Trophoblast cell (in vitro differentiated cells and primary cell): ENCODE measurements at regions not wholly inside any gene's neighbourhood (a gene's known extent, or its start where the extent isn't known, plus 50 kb on each side); places are given as distances from the start of the nearest gene placed in this dataset.

Experiments used
- DNase-seq, 2 donors: peaks; one replicate each; pipeline ENCODE4 v3.0.0-alpha.2; 2016
- H2AFZ ChIP-seq: 2 replicates; pipeline ENCODE4 v1.6.1; 2013; ENCODE audit warnings: low read length, moderate library complexity, mild to moderate bottlenecking; ENCODE audit not compliant: insufficient read depth, poor library complexity
- H2AK5ac ChIP-seq: 2 replicates; pipeline ENCODE4 v1.6.1; 2013; ENCODE audit warnings: mild to moderate bottlenecking, low read length
- H2BK120ac ChIP-seq: 2 replicates; pipeline ENCODE4 v1.6.1; 2013; ENCODE audit warnings: low read length, mild to moderate bottlenecking, moderate library complexity; ENCODE audit not compliant: insufficient read depth, poor library complexity
- H2BK12ac ChIP-seq: 2 replicates; pipeline ENCODE4 v1.6.1; 2013; ENCODE audit warnings: mild to moderate bottlenecking, low read length, moderate library complexity
- H2BK5ac ChIP-seq: 2 replicates; pipeline ENCODE4 v1.6.1; 2013; ENCODE audit warnings: low read length, low read depth, moderate library complexity, mild to moderate bottlenecking; ENCODE audit not compliant: poor library complexity
- H3K14ac ChIP-seq: 2 replicates; pipeline ENCODE4 v1.6.1; 2013; ENCODE audit warnings: mild to moderate bottlenecking, low read length
- H3K18ac ChIP-seq: 2 replicates; pipeline ENCODE4 v1.6.1; 2013; ENCODE audit warnings: mild to moderate bottlenecking, low read length
- H3K23ac ChIP-seq: 2 replicates; pipeline ENCODE4 v1.6.1; 2013; ENCODE audit warnings: low read length
- H3K27ac ChIP-seq: 2 replicates; pipeline ENCODE4 v1.5.1; 2013; ENCODE audit warnings: low read depth, mild to moderate bottlenecking, inconsistent platforms, low read length, moderate library complexity
- H3K27me3 ChIP-seq: 2 replicates; pipeline ENCODE4 v1.6.1; 2013; ENCODE audit warnings: inconsistent platforms, mild to moderate bottlenecking, low read length, moderate library complexity; ENCODE audit not compliant: insufficient read depth
- H3K36me3 ChIP-seq, 2 experiments: 1 replicate in 1 of 2; 2 replicates in 1 of 2; pipeline ENCODE4 v1.6.1; 2013; ENCODE audit warnings: low read length in 2 of 2, mild to moderate bottlenecking in 2 of 2, moderate library complexity in 1 of 2; ENCODE audit not compliant: insufficient read depth in 2 of 2, control insufficient read depth in 1 of 2
- H3K4ac ChIP-seq: 2 replicates; pipeline ENCODE4 v1.6.1; 2013; ENCODE audit warnings: low read depth, mild to moderate bottlenecking, low read length, moderate library complexity
- H3K4me1 ChIP-seq, 2 experiments: 1 replicate in 1 of 2; 2 replicates in 1 of 2; pipeline ENCODE4 v1.6.1; 2013; ENCODE audit warnings: low read length in 2 of 2, mild to moderate bottlenecking in 2 of 2, moderate library complexity in 1 of 2; ENCODE audit not compliant: insufficient read depth in 2 of 2, control insufficient read depth in 1 of 2
- H3K4me2 ChIP-seq: 2 replicates; pipeline ENCODE4 v1.6.1; 2013; ENCODE audit warnings: inconsistent platforms, mild to moderate bottlenecking, low read length, moderate library complexity
- H3K4me3 ChIP-seq: 2 replicates; pipeline ENCODE4 v1.5.1; 2013; ENCODE audit warnings: mild to moderate bottlenecking, low read depth, low read length, inconsistent platforms
- H3K79me1 ChIP-seq: one replicate; pipeline ENCODE4 v1.6.1; 2013; ENCODE audit warnings: low read length
- H3K79me2 ChIP-seq: 2 replicates; pipeline ENCODE4 v1.6.1; 2013; ENCODE audit warnings: low read length, mild to moderate bottlenecking; ENCODE audit not compliant: control insufficient read depth, insufficient read depth, poor library complexity
- H3K9ac ChIP-seq: 2 replicates; pipeline ENCODE4 v1.6.1; 2013; ENCODE audit warnings: mild to moderate bottlenecking, low read length
- H3K9me3 ChIP-seq: 2 replicates; pipeline ENCODE4 v1.6.1; 2013; ENCODE audit warnings: low read depth, mild to moderate bottlenecking, control low read depth, inconsistent platforms, low read length; ENCODE audit not compliant: insufficient read depth
- H4K12ac ChIP-seq: 2 replicates; pipeline ENCODE4 v1.6.1; 2013; ENCODE audit warnings: low read depth, mild to moderate bottlenecking, low read length, moderate library complexity
- H4K8ac ChIP-seq: 2 replicates; pipeline ENCODE4 v1.6.1; 2013; ENCODE audit warnings: low read depth, mild to moderate bottlenecking, low read length, moderate library complexity
- H4K91ac ChIP-seq: one replicate; pipeline ENCODE4 v1.6.1; 2013; ENCODE audit warnings: low read depth, mild to moderate bottlenecking, low read length, moderate library complexity
- WGBS: extraction: QIAGEN DNeasy Blood & Tissue Kit; methylation state at CpG from one replicate; pipeline ENCODE4 v1.1.7; 2013; ENCODE audit warnings: missing lambda C conversion rate; ENCODE audit not compliant: insufficient read length, insufficient coverage; ENCODE audit errors: extremely low coverage; 5-methylcytosine and 5-hydroxymethylcytosine counted together

DNA sequence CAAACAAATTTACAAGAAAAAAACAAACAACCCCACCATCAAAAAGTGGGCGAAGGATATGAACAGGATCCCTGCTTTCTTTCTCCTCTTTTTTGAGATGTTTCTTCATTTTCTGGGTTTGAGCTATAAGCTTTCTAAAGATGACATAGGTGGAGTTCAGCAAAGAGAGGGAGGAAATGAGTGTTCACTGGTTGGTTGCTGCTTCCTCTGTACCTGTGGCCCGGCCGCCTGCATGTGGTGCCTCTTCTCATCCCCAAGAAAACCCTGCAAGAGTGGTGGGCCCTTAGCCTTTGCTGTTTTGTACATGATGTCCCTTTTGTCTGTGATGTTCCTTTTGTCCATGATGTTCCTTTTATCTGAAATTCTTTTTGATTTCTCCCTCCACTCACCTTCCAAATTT is 178.4 kb upstream of the SERP2 start:
- Histone ChIP-seq H3K23ac (no peak overlapping the region), H3K4ac (no peak overlapping the region), H2AK5ac (no peak overlapping the region), H3K4me3 (no peak overlapping the region), H3K9me3 (no peaks in the 10 kb centered on the region), H3K27me3 (no peaks in the 10 kb centered on the region), H3K27ac (no peak overlapping the region), H2BK5ac (no peak overlapping the region), H4K8ac (no peak overlapping the region), H4K12ac (no peak overlapping the region), H4K91ac (no peak overlapping the region), H3K79me2 (no peaks in the 10 kb centered on the region), H2BK120ac (no peak overlapping the region), H2AFZ (no peak overlapping the region), H3K79me1 (no peaks in the 10 kb centered on the region), H3K9ac (no peak overlapping the region), H3K18ac (no peak overlapping the region), H2BK12ac (no peak overlapping the region), H3K4me1 (peaks cover 5 to 7% of the 10 kb centered on the region in 2 experiments), H3K4me2 (no peak overlapping the region), H3K36me3 (no peaks in the 10 kb centered on the region), H3K14ac (no peak overlapping the region)
- WGBS, result no CpG with 5 or more reads among the region's 3 CpGs
- no peak for DNase-seq

DNA sequence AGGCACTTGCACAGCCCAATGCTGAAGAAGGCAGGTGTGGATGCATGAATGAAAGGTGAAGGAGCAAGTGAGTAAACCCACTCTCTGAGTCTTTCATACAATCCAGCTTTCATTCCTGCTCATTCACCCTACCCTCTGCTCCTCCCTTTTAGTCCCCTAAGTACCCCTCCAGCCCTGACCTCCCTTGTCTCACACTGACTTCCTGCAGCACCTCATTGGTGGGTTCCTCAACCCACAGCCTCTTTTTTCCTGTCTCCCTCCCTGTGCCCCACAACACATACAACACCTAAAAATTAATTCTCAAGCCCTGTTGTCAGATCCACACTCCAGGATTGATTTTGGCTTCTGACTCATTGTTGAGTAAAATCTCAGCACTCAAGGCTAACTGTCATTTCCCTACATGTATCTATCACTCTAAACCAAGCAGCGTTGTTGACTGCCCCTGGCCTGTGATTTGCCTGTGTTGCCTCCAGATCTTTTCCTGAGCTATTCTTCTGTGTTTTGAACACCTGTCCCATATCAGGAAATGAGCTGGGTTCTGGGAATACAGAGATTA is 177.3 kb upstream of the SERP2 start:
- no peak overlapping the region for H4K91ac ChIP-seq
- H2BK12ac ChIP-seq, result no peak overlapping the region
- H3K4me1 ChIP-seq, result peaks cover 5 to 7% of the 10 kb centered on the region in 2 experiments
- H3K23ac ChIP-seq, result no peak overlapping the region
- H3K79me1 ChIP-seq, result no peaks in the 10 kb centered on the region
- H3K4me3 ChIP-seq, result no peak overlapping the region
- H3K79me2 ChIP-seq, result no peaks in the 10 kb centered on the region
- WGBS, result no CpG with 5 or more reads among the region's 1 CpG
- no peak overlapping the region for H3K18ac ChIP-seq
- H3K14ac ChIP-seq, result peak overlapping the region; percentile 10
- no peak overlapping the region for H2AK5ac ChIP-seq
- H2AFZ ChIP-seq, result no peak overlapping the region
- H4K8ac ChIP-seq, result no peak overlapping the region
- H3K9me3 ChIP-seq, result no peaks in the 10 kb centered on the region
- no peak overlapping the region for H2BK5ac ChIP-seq
- no peaks in the 10 kb centered on the region for H3K36me3 ChIP-seq
- H3K4me2 ChIP-seq, result no peak overlapping the region
- no peak for DNase-seq
- H3K27ac ChIP-seq, result no peak overlapping the region
- H3K27me3 ChIP-seq, result no peaks in the 10 kb centered on the region
- H2BK120ac ChIP-seq, result no peak overlapping the region
- H3K9ac ChIP-seq, result no peak overlapping the region
- H4K12ac ChIP-seq, result no peak overlapping the region
- H3K4ac ChIP-seq, result no peak overlapping the region

DNA sequence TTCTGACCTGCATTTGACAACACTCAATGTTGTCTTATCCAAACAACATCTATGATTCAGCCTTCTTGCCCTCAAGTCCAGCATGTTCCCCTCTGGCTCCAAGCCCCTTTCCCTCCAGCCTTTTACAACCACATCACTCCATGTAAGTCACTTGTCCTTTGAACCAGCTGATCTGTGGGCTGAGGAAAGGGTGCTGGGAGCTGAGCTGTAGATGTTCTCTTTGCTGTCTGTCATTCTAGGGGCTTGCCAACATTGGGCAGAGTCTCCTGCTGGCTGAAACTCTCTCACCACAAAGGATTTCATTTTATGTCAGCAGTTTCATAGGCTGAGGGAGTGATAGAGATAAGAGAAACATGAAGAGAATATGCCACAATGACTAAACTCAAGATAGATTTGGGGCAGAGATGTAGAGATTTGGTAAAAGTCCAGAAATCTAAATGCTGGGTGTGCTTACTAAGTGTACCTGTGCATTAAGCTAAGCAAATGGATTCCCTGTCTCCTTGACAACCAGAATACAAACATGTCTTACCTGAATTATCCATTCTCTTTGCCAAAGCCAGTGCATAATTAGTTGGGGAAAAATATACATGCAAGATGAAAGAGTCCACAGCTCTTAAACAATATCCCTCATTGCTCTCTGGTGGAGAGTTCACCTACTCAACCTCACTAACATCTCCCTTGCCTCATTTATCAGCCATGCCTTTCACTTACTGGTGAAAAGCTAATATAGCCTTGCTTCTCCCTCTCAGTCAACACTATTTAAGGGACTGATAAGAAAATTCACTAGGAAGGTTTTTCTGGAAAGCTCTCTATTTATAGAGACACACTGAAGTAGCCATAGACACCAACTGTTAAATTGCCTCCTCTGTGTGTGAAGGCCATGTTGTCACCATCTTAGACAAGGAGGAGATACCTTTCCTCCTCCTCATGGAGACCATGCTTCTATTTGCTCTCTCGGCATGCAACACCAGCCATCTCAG is 175.5 kb upstream of the SERP2 start:
- H3K9me3 ChIP-seq, result no peaks in the 10 kb centered on the region
- no peak overlapping the region for H3K4me2 ChIP-seq
- no peak overlapping the region for H3K4ac ChIP-seq
- H3K36me3 ChIP-seq, result no peaks in the 10 kb centered on the region
- no peak overlapping the region for H4K8ac ChIP-seq
- H3K79me2 ChIP-seq, result no peaks in the 10 kb centered on the region
- H2BK12ac ChIP-seq, result no peak overlapping the region
- H2AK5ac ChIP-seq, result no peak overlapping the region
- H2BK5ac ChIP-seq, result no peak overlapping the region
- no CpG with 5 or more reads among the region's 1 CpG for WGBS
- no peak overlapping the region for H2AFZ ChIP-seq
- H3K14ac ChIP-seq, result no peak overlapping the region
- peak; percentile 82 to 94 for DNase-seq
- H4K91ac ChIP-seq, result no peak overlapping the region
- H3K79me1 ChIP-seq, result no peaks in the 10 kb centered on the region
- no peak overlapping the region for H3K4me3 ChIP-seq
- no peak overlapping the region for H4K12ac ChIP-seq
- peaks cover 5 to 7% of the 10 kb centered on the region in 2 experiments for H3K4me1 ChIP-seq
- H3K9ac ChIP-seq, result no peak overlapping the region
- H3K18ac ChIP-seq, result no peak overlapping the region
- no peak overlapping the region for H3K23ac ChIP-seq
- H3K27me3 ChIP-seq, result no peaks in the 10 kb centered on the region
- no peak overlapping the region for H2BK120ac ChIP-seq
- H3K27ac ChIP-seq, result no peak overlapping the region

DNA sequence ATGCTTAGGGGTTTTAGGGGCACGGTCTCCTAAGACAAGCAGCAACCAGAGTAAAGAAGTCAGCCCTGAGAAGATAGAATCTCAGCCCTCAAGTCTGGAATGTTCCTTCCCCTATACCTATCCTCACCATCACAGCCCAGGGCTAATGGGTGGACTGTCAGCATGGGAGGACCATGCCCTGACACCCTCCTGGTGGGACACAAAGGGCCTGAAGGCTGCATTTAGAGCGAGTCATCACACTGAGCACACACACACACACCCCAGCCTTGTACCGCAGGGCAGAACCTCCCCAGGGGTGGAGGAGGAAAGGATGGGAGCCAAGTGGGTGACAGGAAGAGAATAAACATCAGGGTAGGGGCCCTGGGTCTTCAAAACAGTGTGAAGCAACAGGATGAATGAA is 174.8 kb upstream of the SERP2 start:
- Histone ChIP-seq H2BK12ac (no peak overlapping the region), H3K27ac (no peak overlapping the region), H3K79me2 (no peaks in the 10 kb centered on the region), H3K36me3 (no peaks in the 10 kb centered on the region), H3K4ac (no peak overlapping the region), H2AFZ (no peak overlapping the region), H4K8ac (no peak overlapping the region), H3K4me3 (no peak overlapping the region), H3K18ac (no peak overlapping the region), H4K91ac (no peak overlapping the region), H3K4me2 (no peak overlapping the region), H2BK5ac (no peak overlapping the region), H3K79me1 (no peaks in the 10 kb centered on the region), H3K4me1 (peaks cover 5 to 7% of the 10 kb centered on the region in 2 experiments), H2AK5ac (no peak overlapping the region), H3K9ac (no peak overlapping the region), H3K27me3 (no peaks in the 10 kb centered on the region), H3K9me3 (no peaks in the 10 kb centered on the region), H3K23ac (no peak overlapping the region), H3K14ac (no peak overlapping the region), H4K12ac (no peak overlapping the region), H2BK120ac (no peak overlapping the region)
- DNase-seq, result peak; percentile 85 to 87
- no CpG with 5 or more reads among the region's 3 CpGs for WGBS
